DOHH2 (cell line): ENCODE measurements at regions not wholly inside any gene's neighbourhood (a gene's known extent, or its start where the extent isn't known, plus 50 kb on each side); places are given as distances from the start of the nearest gene placed in this dataset.

Experiments used
- CTCF ChIP-seq: fragments of 200-600 bp; sonication (generic); IDR thresholded peaks from one replicate; pipeline ENCODE4 v1.5.1; 2014; ENCODE audit warnings: antibody characterized with exemption, mild to moderate bottlenecking, low read depth, low read length; ENCODE audit not compliant: poor library complexity, severe bottlenecking
- EZH2phosphoT487 ChIP-seq: fragments of 200-600 bp; sonication (generic); IDR thresholded peaks from 2 replicates; pipeline ENCODE4 v1.6.1; 2017; ENCODE audit warnings: borderline replicate concordance, mild to moderate bottlenecking, antibody characterized with exemption, low read length, moderate library complexity, mixed read lengths

- TF ChIP-seq EZH2phosphoT487 (no peak), CTCF (no peak)
Measured at GRCh38 chr12:30104971-30105370, 321.2 kb upstream of the TMTC1 start.
